Suprapubic skin (tissue), 4 donors: ENCODE measurements at regions not wholly inside any gene's neighbourhood (a gene's known extent, or its start where the extent isn't known, plus 50 kb on each side); places are given as distances from the start of the nearest gene placed in this dataset.

Source experiments
- POLR2A ChIP-seq, 2 donors: fragments of 450-650 bp; IDR thresholded peaks; one replicate each; pipeline ENCODE4 v1.6.1; 2017; ENCODE audit warnings: antibody characterized with exemption in 2 of 2, mild to moderate bottlenecking in 2 of 2, moderate library complexity in 2 of 2
- POLR2AphosphoS5 ChIP-seq, 3 donors: sonication (generic); formaldehyde crosslinking; IDR thresholded peaks; one replicate each; pipeline ENCODE4 v1.6.1; 2017; ENCODE audit warnings: antibody characterized with exemption in 3 of 3
- TF ChIP-seq, protein P1 (sequence below), 2 donors: fragments of 200-600 bp in 1 of 2; fragments of 450-650 bp in 1 of 2; sonication (generic) in 1 of 2; IDR thresholded peaks; one replicate each; pipeline ENCODE4 v1.5.1; 2016 to 2019; ENCODE audit warnings: antibody characterized with exemption in 2 of 2, mild to moderate bottlenecking in 1 of 2, moderate library complexity in 1 of 2

GRCh38 chr6:3906846-3907151, 57.6 kb downstream of the FAM50B start:
- TF ChIP-seq, protein P1, sequence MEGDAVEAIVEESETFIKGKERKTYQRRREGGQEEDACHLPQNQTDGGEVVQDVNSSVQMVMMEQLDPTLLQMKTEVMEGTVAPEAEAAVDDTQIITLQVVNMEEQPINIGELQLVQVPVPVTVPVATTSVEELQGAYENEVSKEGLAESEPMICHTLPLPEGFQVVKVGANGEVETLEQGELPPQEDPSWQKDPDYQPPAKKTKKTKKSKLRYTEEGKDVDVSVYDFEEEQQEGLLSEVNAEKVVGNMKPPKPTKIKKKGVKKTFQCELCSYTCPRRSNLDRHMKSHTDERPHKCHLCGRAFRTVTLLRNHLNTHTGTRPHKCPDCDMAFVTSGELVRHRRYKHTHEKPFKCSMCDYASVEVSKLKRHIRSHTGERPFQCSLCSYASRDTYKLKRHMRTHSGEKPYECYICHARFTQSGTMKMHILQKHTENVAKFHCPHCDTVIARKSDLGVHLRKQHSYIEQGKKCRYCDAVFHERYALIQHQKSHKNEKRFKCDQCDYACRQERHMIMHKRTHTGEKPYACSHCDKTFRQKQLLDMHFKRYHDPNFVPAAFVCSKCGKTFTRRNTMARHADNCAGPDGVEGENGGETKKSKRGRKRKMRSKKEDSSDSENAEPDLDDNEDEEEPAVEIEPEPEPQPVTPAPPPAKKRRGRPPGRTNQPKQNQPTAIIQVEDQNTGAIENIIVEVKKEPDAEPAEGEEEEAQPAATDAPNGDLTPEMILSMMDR (IDR thresholded peaks at IDR 0.05): no peak
- TF ChIP-seq POLR2A (IDR thresholded peaks at IDR 0.05) (no peak), POLR2AphosphoS5 (IDR thresholded peaks at IDR 0.05) (no peak)
